GM12873 (cell line): ENCODE measurements at regions not wholly inside any gene's neighbourhood (a gene's known extent, or its start where the extent isn't known, plus 50 kb on each side); places are given as distances from the start of the nearest gene placed in this dataset.

ENCODE experiments used
- TF ChIP-seq, protein P1 (sequence below): IDR thresholded peaks from 2 replicates; pipeline ENCODE4 v1.5.1; 2012; ENCODE audit warnings: low read depth, mild to moderate bottlenecking, moderate library complexity, low read length, control low read depth; ENCODE audit not compliant: insufficient read depth; ENCODE audit errors: missing control alignments

DNA sequence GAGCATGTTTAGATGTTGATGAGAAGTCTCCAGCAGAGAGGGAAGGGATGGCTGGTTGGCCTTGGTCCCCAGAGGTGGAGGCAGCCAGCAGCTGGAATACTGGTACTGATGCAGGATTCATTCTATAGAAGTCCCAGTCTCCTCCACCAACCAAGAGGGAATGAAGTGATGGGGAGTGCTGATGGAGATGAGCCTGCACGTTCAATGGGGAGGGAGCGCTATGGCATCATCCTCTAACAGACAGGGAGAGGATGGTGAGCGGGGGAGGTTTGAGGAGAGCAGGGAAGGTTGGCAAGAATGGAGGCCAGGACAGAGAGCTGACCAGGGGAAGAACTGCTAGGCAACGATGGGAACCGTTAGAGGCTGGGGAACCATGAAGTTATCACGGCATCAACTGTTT is 159.8 kb upstream of the MVB12B start:
- TF ChIP-seq, protein P1, sequence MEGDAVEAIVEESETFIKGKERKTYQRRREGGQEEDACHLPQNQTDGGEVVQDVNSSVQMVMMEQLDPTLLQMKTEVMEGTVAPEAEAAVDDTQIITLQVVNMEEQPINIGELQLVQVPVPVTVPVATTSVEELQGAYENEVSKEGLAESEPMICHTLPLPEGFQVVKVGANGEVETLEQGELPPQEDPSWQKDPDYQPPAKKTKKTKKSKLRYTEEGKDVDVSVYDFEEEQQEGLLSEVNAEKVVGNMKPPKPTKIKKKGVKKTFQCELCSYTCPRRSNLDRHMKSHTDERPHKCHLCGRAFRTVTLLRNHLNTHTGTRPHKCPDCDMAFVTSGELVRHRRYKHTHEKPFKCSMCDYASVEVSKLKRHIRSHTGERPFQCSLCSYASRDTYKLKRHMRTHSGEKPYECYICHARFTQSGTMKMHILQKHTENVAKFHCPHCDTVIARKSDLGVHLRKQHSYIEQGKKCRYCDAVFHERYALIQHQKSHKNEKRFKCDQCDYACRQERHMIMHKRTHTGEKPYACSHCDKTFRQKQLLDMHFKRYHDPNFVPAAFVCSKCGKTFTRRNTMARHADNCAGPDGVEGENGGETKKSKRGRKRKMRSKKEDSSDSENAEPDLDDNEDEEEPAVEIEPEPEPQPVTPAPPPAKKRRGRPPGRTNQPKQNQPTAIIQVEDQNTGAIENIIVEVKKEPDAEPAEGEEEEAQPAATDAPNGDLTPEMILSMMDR, result no peak

DNA sequence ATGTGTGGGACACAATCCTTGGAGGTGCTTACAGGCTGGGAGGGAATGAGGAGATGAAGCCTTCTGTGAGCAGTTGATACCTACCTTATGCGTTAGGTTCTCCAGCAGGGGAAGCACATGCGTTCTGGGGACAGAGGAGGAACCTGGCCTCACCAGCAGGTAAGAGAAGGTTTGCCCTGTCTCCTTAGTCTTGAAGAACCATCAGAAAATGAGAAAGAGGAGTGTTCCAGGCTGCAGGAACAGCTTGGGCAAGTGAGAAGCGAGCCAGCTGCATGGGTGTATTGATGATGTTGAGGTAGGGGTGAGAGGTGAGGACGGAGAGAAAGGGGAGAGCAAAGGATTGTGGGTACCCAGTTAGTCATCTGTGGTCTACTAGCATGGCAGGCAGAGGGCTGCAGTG is 156.9 kb upstream of the MVB12B start:
- TF ChIP-seq, protein P1, result no peak

DNA sequence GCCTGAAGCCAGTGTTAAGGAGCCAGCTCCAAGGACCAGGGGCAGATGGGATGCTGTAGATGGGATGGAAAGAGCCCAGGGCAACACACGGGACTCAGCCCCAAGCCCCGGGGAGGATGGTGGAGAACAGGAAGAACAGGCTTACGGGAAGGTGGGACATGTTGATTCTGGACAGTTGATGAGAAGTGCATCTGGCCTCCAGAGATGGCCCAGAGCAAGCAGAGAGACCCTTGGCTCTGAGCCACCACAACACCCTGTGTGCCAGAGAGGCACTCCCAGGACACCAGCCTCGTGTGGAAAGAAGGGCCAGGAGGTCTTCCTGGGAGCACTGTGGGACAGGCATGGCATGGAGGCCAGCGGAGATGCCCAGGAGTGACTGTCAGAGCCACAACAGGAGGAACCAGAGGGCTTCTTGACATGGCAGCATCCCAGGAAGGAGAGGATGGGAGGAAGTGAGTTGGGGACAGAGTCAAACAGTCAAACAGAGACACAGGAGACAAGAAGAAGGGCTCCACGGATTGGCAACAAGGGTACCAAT is 156.3 kb upstream of the MVB12B start:
- TF ChIP-seq, protein P1, result no peak

DNA sequence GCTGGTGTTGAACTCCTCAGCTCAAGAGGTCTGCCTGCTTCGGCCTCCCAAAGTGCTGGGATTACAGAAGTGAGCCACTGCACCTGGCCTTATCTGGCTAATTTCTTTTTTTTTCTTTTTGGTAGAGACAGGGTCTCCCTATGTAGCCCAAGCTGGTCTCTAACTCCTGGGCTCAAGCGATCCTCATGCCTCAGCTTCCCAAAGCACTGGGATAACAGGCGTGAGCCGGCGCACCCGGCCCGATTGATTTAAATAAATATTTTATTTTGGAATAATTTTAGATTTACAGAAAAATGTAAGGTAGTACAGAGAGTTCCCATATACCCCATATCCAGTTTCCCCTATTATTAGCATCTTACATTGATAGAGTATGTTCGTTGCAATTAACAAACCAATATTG is 155.0 kb upstream of the MVB12B start:
- TF ChIP-seq, protein P1, result no peak

DNA sequence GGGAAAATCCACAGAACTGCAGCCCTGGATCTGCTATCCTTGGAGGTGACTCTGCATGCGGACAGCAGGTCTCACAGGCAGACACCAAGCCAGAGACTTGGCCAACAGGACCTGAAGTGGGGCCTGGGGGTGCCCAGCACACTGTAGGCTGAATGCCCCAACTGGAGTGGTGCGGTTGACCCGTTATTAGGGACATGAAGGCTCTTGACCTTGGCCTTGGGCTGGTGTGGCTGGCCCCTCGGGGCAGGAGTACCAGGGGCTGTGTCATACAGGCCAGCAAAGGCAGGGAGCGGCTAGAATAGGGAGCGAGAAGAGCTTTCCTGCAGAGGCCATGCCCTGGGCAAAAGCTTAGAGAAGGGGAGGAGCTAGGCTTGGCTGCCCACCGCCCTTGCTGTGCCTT is 153.2 kb upstream of the MVB12B start:
- TF ChIP-seq, protein P1, result no peak

DNA sequence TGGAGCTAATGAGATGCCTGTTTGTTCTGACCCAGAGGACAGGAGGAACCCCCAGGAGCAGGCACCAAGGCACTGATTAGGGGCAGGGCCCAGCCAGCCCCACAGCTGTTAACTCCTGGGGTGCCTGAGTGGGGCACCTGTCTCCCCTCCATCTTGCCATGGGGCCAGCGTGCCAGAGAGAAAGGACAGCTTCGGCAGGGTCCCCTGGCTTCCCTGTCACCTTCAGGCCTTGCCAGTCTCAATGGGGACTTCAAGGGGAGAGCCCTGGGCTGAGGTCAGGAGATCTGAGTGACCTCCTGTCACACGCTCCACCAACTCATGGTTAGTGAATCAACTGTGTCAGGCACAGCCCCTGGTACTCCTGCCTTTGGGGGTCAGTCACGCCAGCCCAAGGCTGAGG is 152.7 kb upstream of the MVB12B start:
- TF ChIP-seq, protein P1, result no peak

DNA sequence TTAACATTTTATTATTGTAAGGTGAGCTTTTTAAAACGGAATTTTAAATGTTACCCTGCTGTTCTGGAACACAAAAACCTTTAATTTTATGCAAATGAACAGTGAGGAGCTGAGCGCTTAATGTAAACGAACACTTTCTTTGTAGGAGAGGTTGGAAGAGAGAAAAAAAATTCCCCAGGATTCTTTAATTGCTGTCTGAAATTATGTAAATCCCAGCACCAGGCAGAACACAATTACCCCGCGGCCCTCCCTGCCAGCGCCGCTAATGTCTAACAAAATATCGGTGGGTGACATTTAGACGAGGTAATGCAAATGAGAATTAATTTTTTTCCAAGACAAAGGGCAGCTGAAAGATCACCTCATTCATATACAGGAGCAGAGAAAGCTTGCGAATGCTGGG is 143.4 kb upstream of the MVB12B start:
- TF ChIP-seq, protein P1, result no peak
